Muscle of leg (tissue), 3 donors: ENCODE measurements at regions not wholly inside any gene's neighbourhood (a gene's known extent, or its start where the extent isn't known, plus 50 kb on each side); places are given as distances from the start of the nearest gene placed in this dataset.

Source experiments
- DNase-seq: peaks from one replicate; pipeline ENCODE4 v3.0.0; 2013
- H3K27ac ChIP-seq: one replicate; pipeline ENCODE4 v1.5.1; 2013; ENCODE audit warnings: mild to moderate bottlenecking, low read length, control low read depth
- H3K27me3 ChIP-seq: one replicate; pipeline ENCODE4 v1.6.1; 2013; ENCODE audit warnings: low read length; ENCODE audit not compliant: control insufficient read depth, insufficient read depth
- H3K36me3 ChIP-seq: one replicate; pipeline ENCODE4 v1.6.1; 2013; ENCODE audit warnings: low read length; ENCODE audit not compliant: control insufficient read depth, insufficient read depth
- H3K4me1 ChIP-seq: one replicate; pipeline ENCODE4 v1.6.1; 2013; ENCODE audit warnings: low read length; ENCODE audit not compliant: control insufficient read depth, insufficient read depth
- H3K4me3 ChIP-seq: one replicate; pipeline ENCODE4 v1.5.1; 2013; ENCODE audit warnings: low read length, control low read depth
- H3K9me3 ChIP-seq: replicated peaks from 2 replicates; pipeline ENCODE4 v1.6.1; 2013; ENCODE audit warnings: low read depth, low read length; ENCODE audit not compliant: control insufficient read depth
- WGBS: methylation state at CpG from one replicate; pipeline ENCODE4 v1.1.5; 2013; ENCODE audit warnings: missing lambda C conversion rate; ENCODE audit not compliant: insufficient coverage; 5-methylcytosine and 5-hydroxymethylcytosine counted together

GRCh38 chr22:48851933-48852549, 975.6 kb downstream of the BRD1 start:
- Histone ChIP-seq H3K4me3 (no peak overlapping the region), H3K9me3 (no peaks in the 10 kb centered on the region), H3K36me3 (no peaks in the 10 kb centered on the region), H3K27ac (no peak overlapping the region), H3K27me3 (peaks cover 2% of the 10 kb centered on the region), H3K4me1 (peaks cover 12% of the 10 kb centered on the region)
- WGBS = 90% methylated on average over 20 of the region's 22 CpGs
- DNase-seq = no peak

GRCh38 chr22:48850658-48851287, 976.9 kb downstream of the BRD1 start:
- WGBS = 86% methylated on average over 15 of the region's 16 CpGs

GRCh38 chr22:48849963-48850657, 977.6 kb downstream of the BRD1 start:
- no peak overlapping the region for H3K27ac ChIP-seq
- no peak for DNase-seq
- 73% methylated on average over 11 of the region's 13 CpGs for WGBS
- H3K36me3 ChIP-seq = no peaks in the 10 kb centered on the region
- no peaks in the 10 kb centered on the region for H3K9me3 ChIP-seq
- H3K4me1 ChIP-seq = peaks cover 12% of the 10 kb centered on the region
- H3K27me3 ChIP-seq = peaks cover 2% of the 10 kb centered on the region
- no peak overlapping the region for H3K4me3 ChIP-seq

More at GRCh38 chr22:48850658-48851287, 976.9 kb downstream of the BRD1 start:
- Histone ChIP-seq H3K4me1 (peaks cover 12% of the 10 kb centered on the region), H3K27ac (no peak overlapping the region), H3K36me3 (no peaks in the 10 kb centered on the region), H3K27me3 (peaks cover 2% of the 10 kb centered on the region), H3K4me3 (no peak overlapping the region), H3K9me3 (no peaks in the 10 kb centered on the region)
- no peak for DNase-seq

- Histone ChIP-seq H3K36me3 (no peaks in the 10 kb centered on the region), H3K4me3 (no peak overlapping the region), H3K4me1 (peaks cover 12% of the 10 kb centered on the region), H3K27ac (no peak overlapping the region), H3K27me3 (no peaks in the 10 kb centered on the region), H3K9me3 (no peaks in the 10 kb centered on the region)
- DNase-seq = no peak
- 21% methylated on average over 8 of the region's 8 CpGs for WGBS
These were observed 978.3 kb downstream of the BRD1 start for GRCh38 chr22:48849219-48849912.

- no peak overlapping the region for H3K27ac ChIP-seq
- H3K4me3 ChIP-seq = no peak overlapping the region
- no CpG with 5 or more reads among the region's 5 CpGs for WGBS
- no peaks in the 10 kb centered on the region for H3K36me3 ChIP-seq
- H3K9me3 ChIP-seq = no peaks in the 10 kb centered on the region
- H3K4me1 ChIP-seq = peaks cover 8% of the 10 kb centered on the region
- DNase-seq = no peak
- H3K27me3 ChIP-seq = no peaks in the 10 kb centered on the region
These were observed 981.5 kb downstream of the BRD1 start for GRCh38 chr22:48846200-48846599.

GRCh38 chr22:48845356-48845936, 982.2 kb downstream of the BRD1 start:
- no peak for DNase-seq
- H3K9me3 ChIP-seq = no peaks in the 10 kb centered on the region
- H3K27ac ChIP-seq = no peak overlapping the region
- H3K4me1 ChIP-seq = peaks cover 8% of the 10 kb centered on the region
- no peak overlapping the region for H3K4me3 ChIP-seq
- H3K36me3 ChIP-seq = no peaks in the 10 kb centered on the region
- 53% methylated on average over 19 of the region's 29 CpGs for WGBS
- H3K27me3 ChIP-seq = peaks cover 2% of the 10 kb centered on the region

GRCh38 chr22:48844056-48844675, 983.5 kb downstream of the BRD1 start:
- DNase-seq = no peak
- no peaks in the 10 kb centered on the region for H3K9me3 ChIP-seq
- peaks cover 3% of the 10 kb centered on the region for H3K4me1 ChIP-seq
- H3K36me3 ChIP-seq = no peaks in the 10 kb centered on the region
- WGBS = 77% methylated on average over 17 of the region's 20 CpGs
- H3K4me3 ChIP-seq = no peak overlapping the region
- peaks cover 2% of the 10 kb centered on the region for H3K27me3 ChIP-seq
- H3K27ac ChIP-seq = no peak overlapping the region

- no peak for DNase-seq
- no peak overlapping the region for H3K27ac ChIP-seq
- no peak overlapping the region for H3K4me3 ChIP-seq
- H3K27me3 ChIP-seq = peaks cover 2% of the 10 kb centered on the region
- H3K9me3 ChIP-seq = no peaks in the 10 kb centered on the region
- 78% methylated on average over 5 of the region's 9 CpGs for WGBS
- H3K36me3 ChIP-seq = no peaks in the 10 kb centered on the region
- H3K4me1 ChIP-seq = no peaks in the 10 kb centered on the region
These were observed 984.0 kb downstream of the BRD1 start for GRCh38 chr22:48843640-48844039.

GRCh38 chr22:48842976-48843375, 984.7 kb downstream of the BRD1 start:
- peaks cover 2% of the 10 kb centered on the region for H3K27me3 ChIP-seq
- H3K27ac ChIP-seq = no peak overlapping the region
- no peak for DNase-seq
- H3K36me3 ChIP-seq = no peaks in the 10 kb centered on the region
- H3K4me1 ChIP-seq = no peaks in the 10 kb centered on the region
- no peaks in the 10 kb centered on the region for H3K9me3 ChIP-seq
- 66% methylated on average over 3 of the region's 5 CpGs for WGBS
- H3K4me3 ChIP-seq = no peak overlapping the region
